ENCODE measurements at regions not wholly inside any gene's neighbourhood (a gene's known extent, or its start where the extent isn't known, plus 50 kb on each side); places are given as distances from the start of the nearest gene placed in this dataset.

DNA sequence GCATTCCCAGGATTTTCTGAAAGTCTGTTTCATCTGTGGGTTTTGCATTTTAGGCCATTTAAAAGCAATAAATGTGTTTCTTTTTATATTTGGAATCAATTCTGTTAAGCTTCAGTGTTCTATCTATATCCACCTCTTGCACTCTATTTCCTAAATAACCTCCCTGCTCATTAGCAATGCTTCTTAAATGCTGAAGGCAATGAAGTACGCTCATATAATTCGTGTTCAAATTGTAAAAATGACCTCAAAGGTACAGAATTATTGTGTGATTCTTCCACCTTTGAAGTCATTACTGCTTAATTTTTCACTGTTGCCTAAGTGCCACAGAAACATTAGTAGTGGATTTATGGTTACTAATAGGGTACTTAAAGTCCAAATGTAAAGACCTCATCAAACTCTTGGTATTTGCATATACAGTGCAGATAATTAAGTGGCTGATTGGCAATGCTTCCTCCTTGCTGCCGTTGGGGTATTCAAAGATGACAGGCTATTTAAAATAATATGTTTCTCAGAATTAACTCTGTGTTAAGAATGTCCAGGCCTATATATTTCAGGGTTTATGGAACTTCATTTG lies 730.8 kb downstream of the TECRL start:
- TF ChIP-seq, protein P1, sequence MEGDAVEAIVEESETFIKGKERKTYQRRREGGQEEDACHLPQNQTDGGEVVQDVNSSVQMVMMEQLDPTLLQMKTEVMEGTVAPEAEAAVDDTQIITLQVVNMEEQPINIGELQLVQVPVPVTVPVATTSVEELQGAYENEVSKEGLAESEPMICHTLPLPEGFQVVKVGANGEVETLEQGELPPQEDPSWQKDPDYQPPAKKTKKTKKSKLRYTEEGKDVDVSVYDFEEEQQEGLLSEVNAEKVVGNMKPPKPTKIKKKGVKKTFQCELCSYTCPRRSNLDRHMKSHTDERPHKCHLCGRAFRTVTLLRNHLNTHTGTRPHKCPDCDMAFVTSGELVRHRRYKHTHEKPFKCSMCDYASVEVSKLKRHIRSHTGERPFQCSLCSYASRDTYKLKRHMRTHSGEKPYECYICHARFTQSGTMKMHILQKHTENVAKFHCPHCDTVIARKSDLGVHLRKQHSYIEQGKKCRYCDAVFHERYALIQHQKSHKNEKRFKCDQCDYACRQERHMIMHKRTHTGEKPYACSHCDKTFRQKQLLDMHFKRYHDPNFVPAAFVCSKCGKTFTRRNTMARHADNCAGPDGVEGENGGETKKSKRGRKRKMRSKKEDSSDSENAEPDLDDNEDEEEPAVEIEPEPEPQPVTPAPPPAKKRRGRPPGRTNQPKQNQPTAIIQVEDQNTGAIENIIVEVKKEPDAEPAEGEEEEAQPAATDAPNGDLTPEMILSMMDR (IDR thresholded peaks at IDR 0.05; ENCODE audit: low read depth, low read length, poor library complexity, severe bottlenecking), result no peak
- no peak for TF ChIP-seq EZH2phosphoT487 (IDR thresholded peaks at IDR 0.05; ENCODE audit: borderline replicate concordance, low read length)
- Histone ChIP-seq H4K20me1 (ENCODE audit: control insufficient read depth, insufficient read depth, low read depth, low read length) (no peaks in the 10 kb centered on the region), H3K4me1 (ENCODE audit: control insufficient read depth, low read length) (no peaks in the 10 kb centered on the region)

DNA sequence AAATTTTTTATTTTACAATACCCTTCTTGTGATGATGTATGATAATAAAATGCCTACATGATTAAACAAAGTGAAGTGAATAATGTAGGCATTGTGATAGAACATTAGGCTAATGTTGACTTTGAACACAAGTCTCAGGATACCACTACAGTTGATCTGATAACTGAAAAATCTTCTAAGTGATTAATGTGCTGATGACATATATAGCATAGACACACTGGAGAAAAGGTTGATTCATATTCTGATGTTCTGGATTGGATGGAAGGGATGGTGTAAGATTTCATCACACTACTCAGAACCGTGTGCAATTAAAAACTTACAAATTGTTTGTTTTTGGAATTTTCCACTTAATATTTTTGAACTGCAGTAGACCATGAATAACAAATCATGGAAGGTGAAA lies 738.5 kb downstream of the TECRL start:
- no peaks in the 10 kb centered on the region for H3K9me2 ChIP-seq (replicated peaks; ENCODE audit: control insufficient read depth, low read length)
- peaks cover 3% of the 10 kb centered on the region; the same call in 1 of the 2 replicates for H3K9me3 ChIP-seq (ENCODE audit: control insufficient read depth, insufficient read depth, low read length)
- no peaks in the 10 kb centered on the region for H4K20me1 ChIP-seq (ENCODE audit: control insufficient read depth, insufficient read depth, low read depth, low read length)
- TF ChIP-seq EZH2phosphoT487 (IDR thresholded peaks at IDR 0.05; ENCODE audit: borderline replicate concordance, low read length), result no peak
- TF ChIP-seq, protein P1 (IDR thresholded peaks at IDR 0.05; ENCODE audit: low read depth, low read length, poor library complexity, severe bottlenecking), result no peak
- H3K27ac ChIP-seq (ENCODE audit: low read depth, low read length), result no peak overlapping the region
- no peak overlapping the region for H3K4me2 ChIP-seq (ENCODE audit: low read length)
- no peaks in the 10 kb centered on the region for H3K36me3 ChIP-seq (ENCODE audit: control insufficient read depth, low read length)
- no peak overlapping the region for H3K4me3 ChIP-seq (ENCODE audit: low read length)
- H3F3A ChIP-seq (ENCODE audit: control insufficient read depth, insufficient read depth), result no peaks in the 10 kb centered on the region
- H3K79me2 ChIP-seq (ENCODE audit: control insufficient read depth, low read length), result no peaks in the 10 kb centered on the region
- no peaks in the 10 kb centered on the region for H3K27me3 ChIP-seq (ENCODE audit: control insufficient read depth, low read length)
- no peaks in the 10 kb centered on the region for H3K4me1 ChIP-seq (ENCODE audit: control insufficient read depth, low read length)

More for the DNA sequence above, 730.8 kb downstream of the TECRL start:
- H3K79me2 ChIP-seq (ENCODE audit: control insufficient read depth, low read length), result no peaks in the 10 kb centered on the region
- no peak overlapping the region for H3K27ac ChIP-seq (ENCODE audit: low read depth, low read length)
- H3F3A ChIP-seq (ENCODE audit: control insufficient read depth, insufficient read depth), result no peaks in the 10 kb centered on the region
- H3K9me2 ChIP-seq (replicated peaks; ENCODE audit: control insufficient read depth, low read length), result no peaks in the 10 kb centered on the region
- no peak overlapping the region for H3K4me2 ChIP-seq (ENCODE audit: low read length)
- no peaks in the 10 kb centered on the region for H3K36me3 ChIP-seq (ENCODE audit: control insufficient read depth, low read length)
- no peak overlapping the region for H3K4me3 ChIP-seq (ENCODE audit: low read length)
- no peaks in the 10 kb centered on the region for H3K9me3 ChIP-seq (ENCODE audit: control insufficient read depth, insufficient read depth, low read length)
- H3K27me3 ChIP-seq (ENCODE audit: control insufficient read depth, low read length), result no peaks in the 10 kb centered on the region

DNA sequence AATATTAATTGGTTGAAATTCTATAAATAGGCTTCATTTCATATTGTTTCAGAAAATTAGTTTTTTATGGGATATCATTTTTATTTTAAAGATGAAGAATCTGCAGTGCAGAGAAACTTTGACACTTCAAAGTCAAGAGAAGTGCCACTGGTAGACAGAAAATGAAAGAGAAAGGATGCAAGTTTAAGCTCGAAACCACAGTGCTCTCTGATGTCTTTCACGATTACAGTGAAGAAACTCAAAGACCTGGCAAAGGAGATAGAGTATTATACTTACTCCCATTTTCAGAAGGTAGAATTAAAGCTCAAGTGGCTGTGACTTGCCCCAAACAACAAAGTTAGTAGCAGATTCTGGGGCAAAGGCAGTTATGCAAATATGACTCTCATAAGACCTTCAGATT lies 745.4 kb downstream of the TECRL start:
- Histone ChIP-seq H3K79me2 (ENCODE audit: control insufficient read depth, low read length) (no peaks in the 10 kb centered on the region), H3K9me2 (replicated peaks; ENCODE audit: control insufficient read depth, low read length) (no peaks in the 10 kb centered on the region), H4K20me1 (ENCODE audit: control insufficient read depth, insufficient read depth, low read depth, low read length) (no peaks in the 10 kb centered on the region), H3K4me3 (ENCODE audit: low read length) (no peak overlapping the region), H3K36me3 (ENCODE audit: control insufficient read depth, low read length) (no peaks in the 10 kb centered on the region), H3K27me3 (ENCODE audit: control insufficient read depth, low read length) (no peaks in the 10 kb centered on the region), H3K9me3 (ENCODE audit: control insufficient read depth, insufficient read depth, low read length) (no peaks in the 10 kb centered on the region), H3F3A (ENCODE audit: control insufficient read depth, insufficient read depth) (no peaks in the 10 kb centered on the region), H3K4me2 (ENCODE audit: low read length) (no peak overlapping the region), H3K27ac (ENCODE audit: low read depth, low read length) (no peak overlapping the region), H3K4me1 (ENCODE audit: control insufficient read depth, low read length) (no peaks in the 10 kb centered on the region)
- no peak for TF ChIP-seq EZH2phosphoT487 (IDR thresholded peaks at IDR 0.05; ENCODE audit: borderline replicate concordance, low read length)

DNA sequence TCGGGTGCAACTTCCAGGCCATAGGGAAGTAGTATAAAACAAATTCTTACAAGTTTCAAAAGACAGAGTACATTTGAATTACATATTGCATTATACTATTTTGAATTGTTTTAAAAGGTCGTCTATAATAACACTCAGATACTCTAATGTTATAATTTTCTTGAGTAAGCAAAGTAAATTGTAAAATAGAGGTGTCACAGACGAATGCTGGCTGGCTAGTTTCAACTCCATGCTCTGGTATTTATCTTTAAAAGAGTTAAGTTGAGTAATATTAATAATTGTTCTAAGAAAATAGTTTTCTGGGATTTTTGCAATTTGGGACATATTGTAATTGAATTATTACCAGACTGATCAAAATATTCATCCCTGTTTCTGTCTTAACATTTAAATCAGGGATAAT lies 764.9 kb downstream of the TECRL start:
- no peaks in the 10 kb centered on the region for H3K9me2 ChIP-seq (replicated peaks; ENCODE audit: control insufficient read depth, low read length)
- H3F3A ChIP-seq (ENCODE audit: control insufficient read depth, insufficient read depth), result no peaks in the 10 kb centered on the region
- H3K4me1 ChIP-seq (ENCODE audit: control insufficient read depth, low read length), result no peaks in the 10 kb centered on the region
- H3K36me3 ChIP-seq (ENCODE audit: control insufficient read depth, low read length), result no peaks in the 10 kb centered on the region
- no peaks in the 10 kb centered on the region for H4K20me1 ChIP-seq (ENCODE audit: control insufficient read depth, insufficient read depth, low read depth, low read length)
- H3K27me3 ChIP-seq (ENCODE audit: control insufficient read depth, low read length), result no peaks in the 10 kb centered on the region
- H3K4me2 ChIP-seq (ENCODE audit: low read length), result no peak overlapping the region
- H3K79me2 ChIP-seq (ENCODE audit: control insufficient read depth, low read length), result no peaks in the 10 kb centered on the region
- no peak for TF ChIP-seq EZH2phosphoT487 (IDR thresholded peaks at IDR 0.05; ENCODE audit: borderline replicate concordance, low read length)
- TF ChIP-seq, protein P1 (IDR thresholded peaks at IDR 0.05; ENCODE audit: low read depth, low read length, poor library complexity, severe bottlenecking), result no peak
- no peak overlapping the region for H3K4me3 ChIP-seq (ENCODE audit: low read length)
- H3K9me3 ChIP-seq (ENCODE audit: control insufficient read depth, insufficient read depth, low read length), result no peaks in the 10 kb centered on the region
- no peak overlapping the region for H3K27ac ChIP-seq (ENCODE audit: low read depth, low read length)

Measured in DOHH2 (cell line).